SK-N-DZ (cell line): ENCODE measurements at regions not wholly inside any gene's neighbourhood (a gene's known extent, or its start where the extent isn't known, plus 50 kb on each side); places are given as distances from the start of the nearest gene placed in this dataset.

ENCODE experiments used
- DNase-seq: peaks from one replicate; pipeline ENCODE4 v3.0.0-alpha.2; 2015; ENCODE audit warnings: low spot score

DNA sequence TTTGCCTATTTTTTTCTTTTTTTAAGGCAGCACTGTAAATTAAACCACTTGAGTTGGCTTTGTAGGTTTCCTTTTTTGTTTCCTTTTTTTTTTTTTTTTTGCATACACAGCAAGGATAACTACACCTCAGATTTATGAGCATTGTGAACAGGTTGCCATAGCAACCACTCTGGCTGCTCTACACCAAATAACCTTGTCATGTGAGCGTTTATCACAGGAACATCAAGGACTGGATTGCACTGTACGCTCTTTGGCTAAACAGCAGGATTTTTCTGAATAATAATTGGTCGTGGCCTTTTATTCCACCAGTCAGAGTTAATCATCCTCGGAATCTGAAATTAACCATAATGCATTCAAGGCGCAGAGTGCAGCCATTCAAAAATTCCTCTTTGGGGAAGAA lies 199.1 kb upstream of the SLC14A2 start:
- peak; percentile 81 for DNase-seq

DNA sequence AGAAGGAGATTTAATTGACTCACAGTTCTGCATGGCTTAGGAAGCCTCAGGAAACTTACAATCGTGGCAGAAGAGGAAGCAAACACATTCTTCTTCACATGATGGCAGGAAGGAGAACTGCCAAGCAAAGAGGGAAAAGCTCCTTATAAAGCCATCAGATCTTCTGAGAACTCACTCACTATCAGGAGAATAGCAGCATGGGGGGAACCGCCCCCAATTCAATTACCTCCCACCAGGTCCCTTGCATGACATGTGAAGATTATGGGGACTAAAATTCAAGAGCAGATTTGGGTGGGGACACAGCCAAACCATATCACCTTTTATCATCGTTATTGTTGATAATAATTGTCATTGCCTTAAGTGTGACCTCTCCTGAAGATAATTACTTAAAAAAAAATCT lies 197.9 kb upstream of the SLC14A2 start:
- no peak for DNase-seq

DNA sequence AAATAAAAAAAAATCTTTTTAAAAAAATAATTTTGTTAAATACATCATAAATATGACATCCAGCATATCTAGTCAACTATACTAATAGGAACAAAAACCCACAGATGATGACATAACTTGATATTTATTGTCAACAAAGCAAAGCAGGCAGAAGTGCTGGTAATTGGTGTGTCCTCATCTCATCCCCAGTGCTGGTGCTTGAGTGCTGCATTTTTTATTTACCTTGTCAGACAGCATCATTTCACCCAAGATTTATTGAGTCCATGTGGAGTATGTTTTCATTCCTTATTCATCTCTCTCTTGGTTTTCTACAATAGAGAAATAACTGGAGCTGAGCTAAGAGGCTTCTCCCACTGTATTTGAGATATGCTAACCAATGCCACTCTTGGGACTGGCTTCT lies 191.6 kb upstream of the SLC14A2 start:
- DNase-seq: no peak

DNA sequence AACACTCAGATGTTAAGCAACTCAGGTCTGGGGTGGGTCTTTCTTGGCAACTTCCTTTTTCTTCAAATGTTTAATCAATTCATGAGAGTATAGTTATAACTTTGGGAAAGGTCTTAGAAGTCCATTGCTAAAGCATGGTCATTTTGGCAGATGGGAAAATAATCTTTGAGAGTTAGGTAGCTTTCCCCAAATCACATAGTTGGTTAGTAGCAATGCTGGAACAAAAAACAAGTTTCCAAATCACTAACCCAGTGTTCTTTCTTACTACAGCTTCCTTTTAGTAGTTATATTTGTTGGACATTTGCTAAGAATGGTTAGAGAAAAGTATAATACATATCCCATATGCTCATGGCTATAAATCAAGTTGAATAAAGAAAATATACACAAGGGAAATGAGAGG lies 185.2 kb upstream of the SLC14A2 start:
- no peak for DNase-seq

DNA sequence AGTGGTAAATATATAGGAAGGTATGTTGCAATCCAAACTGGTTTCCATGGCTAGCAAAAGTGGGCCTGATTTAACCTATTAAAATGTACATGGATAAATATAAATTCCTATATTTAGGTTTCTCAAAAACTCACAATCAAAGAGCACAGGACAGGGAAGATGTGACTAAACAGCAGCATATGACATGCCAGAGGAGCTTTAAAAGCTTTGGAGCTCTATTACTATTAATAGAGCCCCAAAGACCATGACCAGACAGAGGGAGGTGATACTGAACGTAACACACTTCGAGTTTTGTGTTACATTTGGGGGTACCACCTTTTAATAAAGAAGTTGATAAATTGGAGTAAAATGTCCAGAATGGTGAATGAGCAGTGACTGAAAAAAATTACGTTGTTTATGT lies 179.5 kb upstream of the SLC14A2 start:
- DNase-seq: no peak

DNA sequence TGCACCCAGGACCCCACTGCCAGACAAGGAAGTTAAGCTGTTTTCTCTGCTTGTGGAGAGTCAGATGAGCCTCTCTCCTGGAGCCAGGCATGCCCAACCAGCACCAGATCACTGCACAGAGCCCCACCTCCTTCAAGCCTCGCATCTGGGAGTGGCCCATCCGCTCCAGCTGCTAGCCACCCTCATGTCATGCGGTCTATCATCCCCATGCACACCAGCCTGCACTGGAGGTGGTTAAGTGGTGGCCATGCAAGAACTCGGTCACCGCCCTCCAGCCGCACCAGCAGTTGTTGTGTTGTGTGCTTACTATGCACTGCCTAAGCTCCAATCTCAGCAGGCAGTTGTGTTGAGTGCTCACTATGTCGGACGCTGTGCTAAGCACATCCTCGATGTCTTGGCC lies 177.9 kb upstream of the SLC14A2 start:
- DNase-seq: no peak

DNA sequence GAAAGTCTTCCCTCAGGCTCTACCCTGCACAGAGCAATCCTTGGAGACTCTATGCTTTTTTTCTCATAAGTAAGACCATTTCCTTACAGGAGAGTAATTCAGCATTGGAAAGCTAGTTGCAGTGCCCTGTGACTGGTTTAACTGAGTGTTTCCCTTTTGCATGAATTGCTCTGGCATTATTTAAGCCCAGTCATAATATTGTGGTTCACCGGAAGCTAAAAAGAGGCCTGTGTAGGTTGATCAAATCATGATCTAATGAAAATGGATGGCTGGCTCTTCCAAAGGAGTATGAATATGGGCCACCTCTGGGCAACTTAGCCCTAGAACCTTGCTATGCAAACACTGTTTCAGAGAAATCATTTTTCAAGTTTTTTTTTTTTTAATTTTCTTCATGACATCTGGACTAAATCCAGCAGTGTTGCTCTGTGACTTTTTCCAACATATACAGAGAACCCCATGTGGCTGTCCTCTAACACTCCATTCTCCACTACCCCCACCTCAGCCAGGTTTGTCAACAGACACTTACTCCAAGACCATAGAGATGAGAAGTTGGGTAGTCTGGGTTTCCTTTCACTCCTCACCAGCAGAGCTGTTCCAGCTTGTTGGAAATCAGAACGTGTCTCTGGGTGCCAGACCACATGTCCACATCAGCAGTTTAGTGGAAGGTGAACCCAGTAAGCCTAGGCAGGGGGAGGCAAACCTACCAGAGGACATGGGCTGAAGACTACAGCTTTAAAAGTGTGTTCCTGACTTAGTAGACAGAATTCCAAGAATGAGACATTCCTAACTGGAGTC lies 175.2 kb upstream of the SLC14A2 start:
- DNase-seq: no peak

DNA sequence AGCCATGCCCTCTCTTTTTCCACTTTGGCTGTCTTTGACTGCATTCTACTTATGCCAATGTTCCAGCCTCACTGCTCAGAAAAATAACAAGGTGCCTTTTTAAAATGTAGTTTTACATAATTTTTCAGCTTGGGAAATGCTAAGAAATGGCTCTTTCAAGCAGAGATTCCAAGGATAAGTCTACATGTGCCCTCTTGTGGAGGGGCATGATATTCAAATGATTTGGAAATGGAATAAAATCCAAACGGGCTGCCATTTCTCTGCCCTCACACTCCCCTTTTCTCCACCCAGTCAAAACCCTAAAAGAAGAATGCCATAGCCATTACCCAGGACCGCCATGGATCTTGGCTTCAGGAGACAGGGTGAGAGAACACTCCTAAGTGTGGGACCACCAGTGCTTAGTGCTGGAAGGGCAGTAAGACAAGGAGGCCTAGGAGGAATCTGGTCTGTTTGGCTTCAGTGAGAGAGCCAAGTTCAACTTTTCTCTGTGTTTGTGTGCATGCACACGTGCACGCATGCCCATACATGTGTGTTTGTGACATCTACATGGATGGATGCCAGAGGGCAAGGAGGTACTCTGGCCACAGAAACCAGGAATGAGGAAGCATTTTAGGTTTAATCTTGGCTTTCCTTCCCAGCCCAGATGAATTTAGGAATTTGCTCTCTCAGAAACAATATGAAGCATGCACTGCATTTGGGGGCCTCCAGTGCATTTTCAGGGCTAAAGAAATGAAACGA lies 174.0 kb upstream of the SLC14A2 start:
- no peak for DNase-seq

DNA sequence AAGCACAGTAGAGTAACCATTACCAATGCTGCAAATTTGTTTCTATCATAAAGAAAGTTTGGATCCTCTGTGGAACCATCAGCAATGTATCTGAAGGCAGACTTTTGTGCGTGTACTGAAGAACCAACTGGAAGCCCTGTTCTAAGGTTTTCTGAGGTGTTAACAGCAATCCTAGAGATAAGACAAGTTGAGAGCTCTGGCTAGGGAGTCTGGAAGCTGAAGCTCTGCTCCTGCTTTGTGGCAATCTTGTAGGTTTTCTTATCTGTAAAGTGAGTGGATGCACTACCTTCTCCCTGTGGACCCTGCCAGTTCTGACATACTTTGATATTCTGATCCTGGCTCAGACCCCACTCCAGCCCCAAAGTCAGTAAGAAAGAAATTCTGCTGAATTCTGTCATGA lies 171.2 kb upstream of the SLC14A2 start:
- DNase-seq: no peak

DNA sequence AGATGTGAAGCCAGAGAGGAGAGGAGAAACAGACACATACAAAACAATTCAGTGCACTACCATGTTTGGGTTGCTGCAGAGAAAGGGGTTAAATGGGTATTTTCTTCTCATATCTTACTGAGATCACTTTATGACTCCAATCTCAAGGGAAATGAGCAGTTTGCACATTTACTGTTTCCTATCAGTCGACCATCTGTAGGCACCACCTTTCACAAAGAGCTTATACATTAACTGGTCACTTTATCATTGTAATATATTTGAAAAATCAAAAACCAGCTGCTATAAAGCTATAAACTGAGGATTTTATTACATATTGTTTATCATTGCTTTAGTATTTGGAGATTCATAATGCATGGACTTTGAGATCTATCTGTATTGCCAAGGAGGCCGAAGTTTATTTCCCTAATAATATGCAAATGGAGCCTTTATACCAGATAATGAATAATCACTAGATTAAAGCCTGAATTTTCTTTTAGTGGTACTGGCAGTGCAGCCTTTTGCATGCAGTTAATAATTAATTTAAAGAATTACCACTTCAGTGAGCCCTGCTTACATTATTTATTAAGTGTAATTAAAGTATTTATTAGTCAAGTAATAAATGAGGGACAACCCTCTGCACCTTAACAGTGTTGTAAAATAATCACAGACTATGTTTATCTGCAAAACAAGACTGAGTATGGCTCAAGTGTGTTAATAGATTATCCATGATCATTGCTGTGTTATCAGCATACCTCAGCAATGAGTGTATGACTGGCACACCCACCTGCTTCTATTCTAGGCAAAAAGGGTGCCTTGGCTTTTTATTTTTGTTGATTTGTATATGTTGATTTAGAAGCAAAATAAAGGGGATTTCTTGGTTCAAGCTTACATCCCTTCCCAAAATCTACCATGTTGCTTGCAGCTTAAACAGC lies 167.7 kb upstream of the SLC14A2 start:
- DNase-seq: no peak

DNA sequence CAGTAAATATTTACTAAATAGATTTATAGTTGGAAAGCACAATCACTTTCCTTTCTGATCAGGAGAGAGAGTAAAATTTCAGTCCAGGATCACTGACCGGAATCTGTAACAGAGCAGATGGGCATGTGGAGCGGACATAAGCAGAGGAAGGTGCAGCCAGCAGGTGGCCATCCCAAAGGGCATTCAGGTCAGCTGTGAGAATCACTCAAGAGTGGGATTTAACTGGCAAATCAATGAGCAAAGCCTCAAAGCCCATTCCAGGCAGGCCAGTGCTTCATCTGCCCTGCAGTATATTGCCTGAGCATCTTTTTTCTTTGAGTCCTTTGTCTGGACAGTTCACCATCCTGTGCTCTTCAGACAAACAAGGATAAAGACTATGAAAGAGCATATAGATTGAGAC lies 166.4 kb upstream of the SLC14A2 start:
- DNase-seq: no peak

DNA sequence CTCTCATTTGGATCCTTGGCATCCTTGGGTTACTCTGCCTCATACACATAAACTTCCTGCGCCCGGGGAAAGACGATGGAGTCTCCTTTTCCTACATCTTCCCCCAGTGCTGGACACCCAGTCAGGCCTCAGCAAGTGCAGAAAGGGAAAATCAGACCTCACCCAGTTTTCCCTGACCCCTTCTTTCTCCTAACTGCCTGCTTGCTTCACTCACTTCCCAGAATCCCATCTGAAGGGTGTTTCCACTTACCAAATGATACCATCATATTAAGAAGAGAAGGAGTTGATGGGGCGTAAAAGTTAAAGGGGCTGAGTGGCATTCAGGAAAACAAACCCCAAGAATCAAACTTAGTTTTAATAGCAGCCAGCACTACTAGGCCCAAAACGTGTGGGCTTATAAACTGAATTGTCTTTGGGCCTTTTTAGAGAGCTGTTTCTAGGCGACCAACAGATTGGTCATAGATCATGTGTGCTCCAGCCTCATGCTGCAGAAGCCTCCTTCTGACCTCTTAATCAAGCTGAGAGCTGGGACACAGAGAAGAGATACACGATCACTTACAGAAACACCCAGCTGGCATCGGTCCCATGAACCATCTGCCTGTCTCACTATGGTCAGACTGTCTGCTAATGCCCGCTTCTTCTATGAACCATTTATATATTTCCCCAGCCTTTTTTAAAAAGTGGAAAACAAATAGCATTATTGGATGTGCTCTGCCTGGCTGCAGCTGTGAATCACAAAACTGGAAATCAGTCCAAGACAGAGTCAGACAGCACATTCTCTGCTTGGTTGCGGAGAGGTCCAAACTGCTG lies 165.7 kb upstream of the SLC14A2 start:
- DNase-seq: no peak

DNA sequence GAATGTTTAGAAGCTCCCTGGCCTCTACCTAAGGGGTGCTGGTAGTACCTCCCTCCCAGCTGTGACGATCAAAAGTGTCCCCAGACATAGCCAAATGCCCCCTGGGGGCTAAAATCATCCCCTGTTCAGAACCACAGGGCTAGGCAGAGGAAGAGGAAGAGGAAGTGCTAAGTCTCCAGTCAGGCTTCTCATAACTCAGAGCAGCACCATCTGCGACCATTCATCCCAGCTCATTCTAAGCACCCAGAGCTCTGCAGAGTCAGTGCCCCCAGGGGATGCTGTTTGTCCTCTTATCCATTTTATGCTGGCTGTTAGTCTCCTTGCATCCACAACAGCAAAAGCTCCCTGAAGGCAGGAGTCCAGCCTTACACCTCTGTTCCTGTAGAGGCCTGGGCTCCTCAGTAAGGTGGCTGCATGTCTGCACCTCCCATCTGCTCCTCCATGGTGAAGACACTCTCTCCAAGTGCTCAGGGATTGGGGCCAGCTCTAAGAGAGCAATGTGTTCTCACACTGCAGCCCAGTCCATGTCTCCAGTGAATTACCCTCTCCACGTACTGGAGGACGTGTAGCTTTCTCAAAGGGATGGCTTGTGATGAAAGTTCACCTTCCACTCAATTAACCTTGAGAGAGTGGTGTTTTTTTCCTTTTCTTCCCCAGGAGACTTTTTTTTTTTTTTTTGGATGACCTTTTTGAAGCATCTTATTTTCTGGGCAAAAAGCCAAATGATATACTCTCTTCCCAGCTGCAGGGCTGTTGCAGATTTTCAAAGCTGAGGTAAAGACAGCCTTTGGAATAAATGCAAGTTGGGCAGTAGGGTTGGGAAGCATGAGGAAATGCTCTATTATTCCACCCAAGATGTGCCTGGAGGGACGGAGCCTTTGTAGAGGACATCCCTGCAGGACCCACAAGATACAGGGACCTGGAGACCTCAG lies 158.9 kb upstream of the SLC14A2 start:
- DNase-seq: no peak

DNA sequence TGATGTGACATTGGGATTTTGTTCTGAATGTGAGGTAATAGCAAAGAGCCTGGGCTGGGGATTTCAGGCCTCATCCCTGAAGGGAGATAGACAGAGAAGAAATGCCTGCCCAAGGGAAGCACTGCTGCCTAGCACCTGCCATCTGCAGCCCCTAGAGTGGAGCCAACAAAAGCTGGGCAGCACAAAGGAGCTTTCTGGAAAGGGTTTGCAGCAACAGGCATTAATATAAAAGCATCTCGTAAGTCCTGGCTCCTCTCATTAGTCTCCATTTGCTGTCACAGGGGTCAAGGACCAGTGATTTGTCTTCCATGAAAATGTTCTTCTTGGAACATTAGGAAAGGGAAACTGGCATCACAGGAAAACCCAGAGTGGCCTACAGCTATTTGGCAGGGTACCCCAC lies 157.2 kb upstream of the SLC14A2 start:
- no peak for DNase-seq

DNA sequence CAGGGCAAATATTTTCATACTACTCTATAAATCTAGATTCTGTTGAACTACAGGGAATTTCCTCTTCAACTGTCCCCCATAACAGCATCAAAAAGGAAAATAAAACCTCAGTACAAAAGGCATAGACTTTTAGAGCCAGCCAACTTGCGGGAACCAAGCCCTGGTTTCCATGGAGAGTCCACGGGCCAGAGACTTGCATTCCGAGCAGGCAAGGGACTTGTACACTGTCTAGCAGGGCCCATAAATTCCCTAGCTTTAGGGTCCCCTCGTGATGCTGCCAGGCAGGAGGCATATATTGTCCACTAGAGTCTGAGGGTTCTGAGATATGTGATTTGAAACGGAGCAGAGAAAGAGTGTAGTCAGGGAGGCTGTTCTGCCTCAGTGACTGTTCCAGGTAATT lies 153.1 kb upstream of the SLC14A2 start:
- no peak for DNase-seq

DNA sequence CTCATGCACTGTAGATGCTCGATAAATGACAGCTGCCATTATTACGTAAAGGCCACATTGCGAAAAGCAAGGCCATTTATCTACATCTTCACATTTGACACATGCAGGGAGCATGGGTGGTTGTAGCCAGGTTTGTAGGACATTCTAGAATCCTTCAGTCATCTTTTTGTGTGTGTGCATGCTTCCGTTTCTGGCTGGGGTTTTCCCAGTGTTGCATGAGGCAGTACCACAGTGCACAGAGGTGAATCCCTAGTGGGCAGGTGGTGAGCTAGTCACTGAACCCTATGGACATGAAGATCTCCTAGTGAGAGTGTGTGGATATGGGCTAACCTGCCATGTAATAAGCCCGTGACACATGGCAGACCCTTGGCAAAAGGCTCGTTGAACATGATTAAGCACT lies 151.8 kb upstream of the SLC14A2 start:
- DNase-seq: no peak

DNA sequence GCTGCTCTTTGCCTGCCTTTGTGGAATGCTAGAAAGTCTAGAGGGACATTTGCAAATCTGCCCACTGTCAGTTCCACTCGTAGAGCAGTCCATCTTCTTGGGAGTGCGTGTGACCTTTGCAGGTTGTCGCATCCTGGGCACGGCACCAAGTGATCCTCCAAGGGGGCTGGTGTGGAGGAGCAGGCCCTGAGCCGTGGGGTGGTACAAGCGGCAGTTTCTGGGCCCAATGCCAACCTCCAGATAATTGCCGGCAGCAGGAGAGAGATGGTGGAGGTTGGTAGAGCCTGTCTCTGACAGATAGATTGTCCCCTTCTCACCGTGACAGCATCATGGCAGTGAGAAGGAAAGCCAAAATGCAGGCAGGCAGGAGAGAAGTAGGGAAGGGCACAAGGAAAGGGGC lies 150.7 kb upstream of the SLC14A2 start:
- no peak for DNase-seq

DNA sequence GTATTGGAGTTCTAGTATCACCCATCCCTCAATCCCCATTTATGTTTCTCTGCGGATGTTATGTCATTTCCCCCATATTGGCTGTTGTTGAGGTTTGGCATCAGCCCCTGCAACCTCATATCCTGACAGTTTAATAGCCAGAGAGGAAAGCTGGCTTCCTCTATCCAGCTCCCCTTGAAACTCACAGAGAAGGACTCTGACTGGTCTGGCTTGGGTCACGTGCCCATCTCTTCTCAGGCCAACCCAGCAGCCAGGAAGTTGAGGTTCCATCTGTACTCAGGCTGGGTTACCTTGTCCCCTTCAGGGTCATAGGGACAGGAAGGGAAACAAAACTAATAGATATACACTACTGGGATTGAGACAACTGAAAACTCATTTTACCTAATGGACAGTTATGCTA lies 148.0 kb upstream of the SLC14A2 start:
- DNase-seq: no peak

DNA sequence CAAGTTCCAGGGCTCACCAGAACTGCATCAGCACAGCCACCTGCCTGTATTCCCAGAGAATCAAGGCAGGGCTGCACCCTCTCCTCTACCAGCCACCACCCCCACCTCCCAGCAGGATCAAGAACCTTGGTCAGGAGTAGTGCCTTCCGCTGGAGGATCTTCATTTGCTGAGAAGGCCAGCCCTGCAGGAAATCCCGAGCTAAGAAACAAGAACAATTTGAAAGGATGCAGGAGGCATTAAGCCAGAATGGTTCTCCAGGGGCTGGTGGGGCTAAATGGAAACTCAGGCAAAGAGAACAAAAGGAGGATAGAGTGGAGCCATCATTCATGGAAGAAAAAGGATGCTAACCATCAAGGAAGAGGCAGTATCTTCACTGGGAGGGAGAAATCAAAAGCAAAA lies 147.3 kb upstream of the SLC14A2 start:
- DNase-seq: no peak

DNA sequence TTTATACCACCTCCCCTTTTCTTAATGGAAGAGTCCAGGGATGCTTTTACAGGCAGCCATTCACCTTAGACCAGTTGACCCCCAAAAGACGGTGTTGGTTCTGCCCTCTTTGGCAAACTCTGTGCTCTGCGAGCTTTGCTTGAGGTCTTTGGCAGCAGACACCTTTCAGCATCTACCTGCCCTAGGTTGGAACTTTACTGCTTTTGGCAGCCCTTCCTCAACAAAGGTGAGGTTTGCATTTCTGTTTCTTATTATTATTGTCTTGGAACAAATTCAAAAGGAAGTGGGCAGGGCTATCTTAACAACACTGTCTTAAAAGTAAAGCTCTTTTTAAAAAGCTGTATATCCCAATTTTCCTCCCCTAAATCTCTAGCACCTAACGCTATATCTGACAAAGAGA lies 136.4 kb upstream of the SLC14A2 start:
- no peak for DNase-seq
